Omental fat pad (tissue), 3 donors: ENCODE measurements at regions not wholly inside any gene's neighbourhood (a gene's known extent, or its start where the extent isn't known, plus 50 kb on each side); places are given as distances from the start of the nearest gene placed in this dataset.

Experiments used
- ATAC-seq: fragments of 150-250 bp; one replicate; pipeline ENCODE4 v1.9.1; 2016; ENCODE audit warnings: mild to moderate bottlenecking, moderate library complexity; ENCODE audit not compliant: low FRiP score
- DNase-seq: peaks from one replicate; pipeline ENCODE4 v3.0.0-alpha.2; 2019; ENCODE audit warnings: low spot score
- CTCF ChIP-seq, 3 donors: fragments of 450-650 bp; IDR thresholded peaks; one replicate each; pipeline ENCODE4 v1.5.1; 2016 to 2017; ENCODE audit warnings: antibody characterized with exemption in 3 of 3, mild to moderate bottlenecking in 3 of 3, moderate library complexity in 2 of 3

- ATAC-seq, result no peak
- no peak for DNase-seq
- no peak for TF ChIP-seq CTCF (IDR thresholded peaks at IDR 0.05)
Measured at GRCh38 chr18:47519706-47520105, 268.2 kb upstream of the SKOR2 start.

- no peak for DNase-seq
- no peak for TF ChIP-seq CTCF (IDR thresholded peaks at IDR 0.05)
- ATAC-seq, result no peak
Measured at GRCh38 chr18:47519277-47519676, 267.8 kb upstream of the SKOR2 start.

GRCh38 chr18:47513614-47514013 is 262.2 kb upstream of the SKOR2 start:
- no peak for ATAC-seq
- TF ChIP-seq CTCF (IDR thresholded peaks at IDR 0.05), result no peak
- no peak for DNase-seq

GRCh38 chr18:47512726-47513435 is 261.4 kb upstream of the SKOR2 start:
- ATAC-seq (no peak), DNase-seq (no peak)
- no peak for TF ChIP-seq CTCF (IDR thresholded peaks at IDR 0.05)

GRCh38 chr18:47512056-47512455 is 260.6 kb upstream of the SKOR2 start:
- DNase-seq, result no peak
- TF ChIP-seq CTCF (IDR thresholded peaks at IDR 0.05), result no peak
- no peak for ATAC-seq

GRCh38 chr18:47510831-47511230 is 259.4 kb upstream of the SKOR2 start:
- DNase-seq (no peak), ATAC-seq (no peak)
- TF ChIP-seq CTCF (IDR thresholded peaks at IDR 0.05), result no peak

- TF ChIP-seq CTCF (IDR thresholded peaks at IDR 0.05), result no peak
- DNase-seq, result no peak
- no peak for ATAC-seq
Measured at GRCh38 chr18:47507651-47508050, 256.2 kb upstream of the SKOR2 start.
